HCT116 (cell line): ENCODE measurements at regions not wholly inside any gene's neighbourhood (a gene's known extent, or its start where the extent isn't known, plus 50 kb on each side); places are given as distances from the start of the nearest gene placed in this dataset.

Source experiments
- ATAC-seq: fragments of 200-7000 bp; cut with Tn5 transposase; 2 replicates; pipeline ENCODE4 v1.9.1; 2020; ENCODE audit warnings: mild to moderate bottlenecking, moderate library complexity
- BruUV-seq: library from RNA; stranded (reverse); fragments of 400-500 nt; replicated peaks from 2 replicates; lab custom pipeline; 2021; lab: Mats Ljungman, UMichigan
- CTCF ChIA-PET: fragments of 300-600 bp; sonication (Branson Sonifier 250); formaldehyde crosslinking; loops from one replicate; lab custom pipeline; 2021; ENCODE audit warnings: antibody characterized with exemption; lab: Charles Lee
- POLR2A ChIA-PET: fragments of 300-600, 350-600 bp; sonication (Branson Sonifier 250); formaldehyde crosslinking; loops from one replicate; lab custom pipeline; 2021; ENCODE audit warnings: antibody characterized with exemption; lab: Charles Lee
- RAD21 ChIA-PET, 2 experiments: fragments of 300-600 bp; sonication (Branson Sonifier 250); formaldehyde crosslinking; loops; one replicate each; lab custom pipeline; 2023; ENCODE audit warnings: low total read pairs in 2 of 2; ENCODE audit not compliant: uncharacterized antibody in 2 of 2, unreplicated experiment in 2 of 2, low non-redundant PET in 1 of 2; lab: Charles Lee
- DNase-seq: peaks from one replicate; pipeline ENCODE4 v3.0.0-alpha.2; 2010; ENCODE audit warnings: low read depth, low spot score
- H2AFZ ChIP-seq: fragments of 200-600 bp; shearing (Covaris generic), sonication (generic); 2 replicates; pipeline ENCODE4 v1.6.1; 2017; ENCODE audit warnings: low read depth, mixed run types, mixed read lengths, antibody characterized with exemption, low read length; ENCODE audit not compliant: poor library complexity, severe bottlenecking
- H3K27ac ChIP-seq: 2 replicates; pipeline ENCODE4 v1.5.1; 2012; ENCODE audit warnings: low read depth, low read length
- H3K27me3 ChIP-seq: fragments of 200-600 bp; sonication (generic); 2 replicates; pipeline ENCODE4 v1.6.1; 2016; ENCODE audit warnings: mixed run types, low read length, mixed read lengths; ENCODE audit not compliant: insufficient read depth
- H3K36me3 ChIP-seq, 2 experiments: fragments of 200-500 bp in 1 of 2; fragments of 200-600 bp in 1 of 2; sonication (Bioruptor generic) in 1 of 2; sonication (generic) in 1 of 2; 2 replicates each; pipeline versions ENCODE4 v1.5.1 to v1.6.1; 2014 to 2016; ENCODE audit warnings: low read length in 2 of 2, inconsistent platforms in 1 of 2, mixed read lengths in 1 of 2, mixed run types in 1 of 2; ENCODE audit not compliant: insufficient read depth in 2 of 2, control insufficient read depth in 1 of 2
- H3K4me1 ChIP-seq, 2 experiments: fragments of 200-600 bp in 1 of 2; sonication (generic) in 1 of 2; 2 replicates each; pipeline versions ENCODE4 v1.5.1 to v1.6.1; 2012 to 2017; ENCODE audit warnings: low read length in 2 of 2, inconsistent platforms in 1 of 2, mild to moderate bottlenecking in 1 of 2, mixed read lengths in 1 of 2, mixed run types in 1 of 2, moderate library complexity in 1 of 2; ENCODE audit not compliant: insufficient read depth in 2 of 2, control insufficient read depth in 1 of 2
- H3K4me2 ChIP-seq: fragments of 200-600 bp; sonication (generic); 2 replicates; pipeline ENCODE4 v1.6.1; 2017; ENCODE audit warnings: mixed run types, low read length, mixed read lengths
- H3K4me3 ChIP-seq, 2 experiments: fragments of 200-600 bp in 1 of 2; sonication (generic) in 1 of 2; replicated peaks in 1 of 2; 2 replicates each; pipeline ENCODE4 v1.5.1; 2011 to 2016; ENCODE audit warnings: low read length in 2 of 2, control low read depth in 1 of 2, low read depth in 1 of 2, mild to moderate bottlenecking in 1 of 2, mixed read lengths in 1 of 2, mixed run types in 1 of 2
- H3K79me2 ChIP-seq: fragments of 200-600 bp; sonication (generic); 2 replicates; pipeline ENCODE4 v1.6.1; 2017; ENCODE audit warnings: mild to moderate bottlenecking, mixed run types, low read length, moderate library complexity, mixed read lengths; ENCODE audit not compliant: insufficient read depth
- H3K9ac ChIP-seq: fragments of 200-600 bp; sonication (generic); 2 replicates; pipeline ENCODE4 v1.6.1; 2016; ENCODE audit warnings: low read length, mixed read lengths
- H3K9me2 ChIP-seq: fragments of 200-600 bp; sonication (generic), shearing (Covaris generic); 2 replicates; pipeline ENCODE4 v1.6.1; 2017; ENCODE audit warnings: mixed run types, mild to moderate bottlenecking, moderate library complexity; ENCODE audit not compliant: insufficient read depth
- H3K9me3 ChIP-seq, 2 experiments: fragments of 200-500 bp in 1 of 2; fragments of 200-600 bp in 1 of 2; sonication (Bioruptor generic) in 1 of 2; sonication (generic) in 1 of 2; 2 replicates each; pipeline ENCODE4 v1.6.1; 2014 to 2017; ENCODE audit warnings: low read length in 2 of 2, mixed read lengths in 2 of 2, inconsistent platforms in 1 of 2, low read depth in 1 of 2, mild to moderate bottlenecking in 1 of 2, mixed run types in 1 of 2, moderate library complexity in 1 of 2; ENCODE audit not compliant: control insufficient read depth in 1 of 2, insufficient read depth in 1 of 2
- H4K20me1 ChIP-seq: fragments of 200-600 bp; sonication (generic), shearing (Covaris generic); 2 replicates; pipeline ENCODE4 v1.6.1; 2017; ENCODE audit warnings: mixed run types, mild to moderate bottlenecking, moderate library complexity; ENCODE audit not compliant: insufficient read depth
- CBX3 ChIP-seq: IDR thresholded peaks from 2 replicates; pipeline ENCODE4 v1.6.1; 2012; ENCODE audit warnings: low read depth
- CEBPB ChIP-seq: IDR thresholded peaks from 2 replicates; pipeline ENCODE4 v1.6.1; 2012; ENCODE audit warnings: low read depth
- EGR1 ChIP-seq: IDR thresholded peaks from 2 replicates; pipeline ENCODE4 v1.6.1; 2012; ENCODE audit warnings: low read depth
- ELF1 ChIP-seq: IDR thresholded peaks from 2 replicates; pipeline ENCODE4 v1.6.1; 2012; ENCODE audit warnings: low read depth, borderline replicate concordance
- EZH2 ChIP-seq: fragments of 200-600 bp; sonication (generic); IDR thresholded peaks from 2 replicates; pipeline ENCODE4 v1.6.1; 2017; ENCODE audit warnings: antibody characterized with exemption, mixed run types
- EZH2phosphoT487 ChIP-seq: fragments of 200-600 bp; IDR thresholded peaks from 2 replicates; pipeline ENCODE4 v1.6.1; 2018; ENCODE audit warnings: antibody characterized with exemption, borderline replicate concordance
- FOSL1 ChIP-seq: IDR thresholded peaks from 2 replicates; pipeline ENCODE4 v1.6.1; 2012; ENCODE audit warnings: low read depth
- JUND ChIP-seq: IDR thresholded peaks from 2 replicates; pipeline ENCODE4 v1.6.1; 2012
- POLR2A ChIP-seq: IDR thresholded peaks from 2 replicates; pipeline ENCODE4 v1.7.0; 2011; ENCODE audit warnings: borderline replicate concordance; ENCODE audit not compliant: insufficient read depth, insufficient read length; ENCODE audit errors: extremely low read depth
- POLR2AphosphoS5 ChIP-seq: IDR thresholded peaks from 2 replicates; pipeline ENCODE4 v1.6.1; 2011; ENCODE audit warnings: mild to moderate bottlenecking, low read depth, low read length, moderate library complexity
- RAD21 ChIP-seq: IDR thresholded peaks from 2 replicates; pipeline ENCODE4 v1.6.1; 2012; ENCODE audit warnings: low read depth, mild to moderate bottlenecking
- SIN3A ChIP-seq: IDR thresholded peaks from 2 replicates; pipeline ENCODE4 v1.6.1; 2012; ENCODE audit warnings: low read depth
- SP1 ChIP-seq: IDR thresholded peaks from 2 replicates; pipeline ENCODE4 v1.6.1; 2012; ENCODE audit warnings: low read depth
- SRF ChIP-seq: IDR thresholded peaks from 2 replicates; pipeline ENCODE4 v1.6.1; 2012; ENCODE audit warnings: low read depth
- TCF7L2 ChIP-seq: IDR thresholded peaks from 2 replicates; pipeline ENCODE4 v1.7.0; 2011; ENCODE audit warnings: borderline replicate concordance, inconsistent platforms; ENCODE audit not compliant: insufficient read depth, insufficient read length; ENCODE audit errors: extremely low read depth
- ZFX ChIP-seq: fragments of 450-650 bp; IDR thresholded peaks from 2 replicates; pipeline ENCODE4 v1.6.1; 2017
- ZNF274 ChIP-seq: fragments of 200-500 bp; sonication (Bioruptor generic); IDR thresholded peaks from 2 replicates; pipeline ENCODE4 v1.6.1; 2014; ENCODE audit warnings: mild to moderate bottlenecking, low read depth, low read length, inconsistent platforms
- intact Hi-C: fragments of 100-400 bp; cut with micrococcal nuclease; formaldehyde crosslinking; loops from 2 replicates; pipeline ENCODE4 v1.10.0; 2022
- TF ChIP-seq, protein P1 (sequence below): IDR thresholded peaks from 2 replicates; pipeline ENCODE4 v1.6.1; 2011; ENCODE audit warnings: mild to moderate bottlenecking, low read length, moderate library complexity; ENCODE audit not compliant: insufficient replicate concordance; ENCODE audit errors: extremely low read depth

DNA sequence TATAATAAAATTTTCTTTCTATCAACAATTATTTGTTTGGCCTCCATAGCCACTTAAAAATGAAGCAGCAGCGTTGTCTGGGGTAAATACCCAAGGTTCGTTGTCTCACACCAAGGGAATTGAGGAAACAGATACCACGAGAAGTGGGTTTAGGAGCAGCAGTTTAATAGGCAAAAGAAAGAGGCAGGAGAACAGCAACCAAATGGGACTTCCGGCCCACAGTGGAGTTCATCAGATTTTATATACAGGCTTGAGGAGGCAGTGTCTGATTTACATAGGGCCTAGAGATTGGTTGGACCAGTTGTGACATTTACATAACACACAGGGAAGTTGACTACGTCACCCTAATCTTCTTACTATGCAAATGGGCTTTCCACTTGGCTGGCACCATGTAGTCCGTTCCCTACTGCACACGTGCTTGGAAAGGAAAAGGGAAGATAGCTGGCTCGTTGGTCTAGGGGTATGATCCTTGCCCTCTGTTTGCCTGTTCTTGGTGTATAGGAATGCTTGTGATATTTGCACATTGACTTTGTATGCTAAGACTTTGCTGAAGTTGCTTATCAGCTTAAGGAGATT, 61.5 kb upstream of the SETMAR start:
- TF ChIP-seq SP1 (no peak), POLR2AphosphoS5 (no peak), RAD21 (no peak), FOSL1 (no peak), POLR2A (no peak), TCF7L2 (no peak), EGR1 (no peak), JUND (no peak), ZNF274 (no peak)
- TF ChIP-seq, all 23 proteins: peak for 0
- H3K36me3 ChIP-seq: no peaks in the 10 kb centered on the region
- H3K27me3 ChIP-seq: no peaks in the 10 kb centered on the region
- no peak overlapping the region for H3K4me2 ChIP-seq
- DNase-seq: no peak
- no TSS peak for BruUV-seq
- H3K9ac ChIP-seq: no peak overlapping the region
- H3K79me2 ChIP-seq: no peaks in the 10 kb centered on the region
- H3K9me3 ChIP-seq: no peaks in the 10 kb centered on the region
- no peaks in the 10 kb centered on the region for H3K4me1 ChIP-seq
- no peak overlapping the region for H2AFZ ChIP-seq
- no peaks in the 10 kb centered on the region for H3K9me2 ChIP-seq
- POLR2A ChIA-PET: no interaction called here
- RAD21 ChIA-PET: no interaction called here
- ATAC-seq: no peak
- intact Hi-C loops: no loop called here
- no peak overlapping the region for H3K4me3 ChIP-seq
- H4K20me1 ChIP-seq: no peaks in the 10 kb centered on the region
- no peak overlapping the region for H3K27ac ChIP-seq
- CTCF ChIA-PET: no interaction called here

DNA sequence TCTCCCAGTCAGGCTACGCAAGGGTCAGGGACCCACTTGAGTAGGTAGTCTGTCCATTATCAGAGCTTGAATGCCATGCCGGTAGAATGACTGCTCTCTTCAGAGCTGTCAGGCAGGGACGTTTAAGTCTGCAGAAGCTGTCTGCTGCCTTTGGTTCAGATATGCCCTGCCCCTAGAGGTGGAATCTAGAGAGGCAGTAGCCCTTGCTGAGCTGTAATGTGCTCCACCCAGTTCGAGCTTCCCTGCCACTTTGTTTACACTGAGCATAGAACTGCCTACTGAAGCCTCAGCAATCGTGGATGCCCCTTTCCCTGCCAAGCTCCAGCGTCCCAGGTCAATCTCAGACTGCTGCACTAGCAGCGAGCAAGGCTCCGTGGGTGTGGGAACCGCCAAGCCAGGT, 57.5 kb upstream of the SETMAR start:
- DNase-seq (no peak), ATAC-seq (no peak)
- H3K9me2 ChIP-seq: no peaks in the 10 kb centered on the region
- no peak overlapping the region for H3K27ac ChIP-seq
- H3K27me3 ChIP-seq: no peaks in the 10 kb centered on the region
- no peak overlapping the region for H3K9ac ChIP-seq
- H2AFZ ChIP-seq: no peak overlapping the region
- ChIA-PET RAD21 (no interaction called here), POLR2A (no interaction called here), CTCF (no interaction called here)
- BruUV-seq: no TSS peak
- H3K4me1 ChIP-seq: no peaks in the 10 kb centered on the region
- H3K4me2 ChIP-seq: no peak overlapping the region
- H3K9me3 ChIP-seq: no peaks in the 10 kb centered on the region
- H3K79me2 ChIP-seq: no peaks in the 10 kb centered on the region
- no peaks in the 10 kb centered on the region for H3K36me3 ChIP-seq
- H4K20me1 ChIP-seq: no peaks in the 10 kb centered on the region
- intact Hi-C loops: no loop called here
- H3K4me3 ChIP-seq: no peak overlapping the region
- TF ChIP-seq ELF1: no peak
- no peak for TF ChIP-seq FOSL1
- TF ChIP-seq EZH2phosphoT487: no peak
- no peak for TF ChIP-seq EZH2
- no peak for TF ChIP-seq CEBPB
- no peak for TF ChIP-seq EGR1
- TF ChIP-seq, protein P1, sequence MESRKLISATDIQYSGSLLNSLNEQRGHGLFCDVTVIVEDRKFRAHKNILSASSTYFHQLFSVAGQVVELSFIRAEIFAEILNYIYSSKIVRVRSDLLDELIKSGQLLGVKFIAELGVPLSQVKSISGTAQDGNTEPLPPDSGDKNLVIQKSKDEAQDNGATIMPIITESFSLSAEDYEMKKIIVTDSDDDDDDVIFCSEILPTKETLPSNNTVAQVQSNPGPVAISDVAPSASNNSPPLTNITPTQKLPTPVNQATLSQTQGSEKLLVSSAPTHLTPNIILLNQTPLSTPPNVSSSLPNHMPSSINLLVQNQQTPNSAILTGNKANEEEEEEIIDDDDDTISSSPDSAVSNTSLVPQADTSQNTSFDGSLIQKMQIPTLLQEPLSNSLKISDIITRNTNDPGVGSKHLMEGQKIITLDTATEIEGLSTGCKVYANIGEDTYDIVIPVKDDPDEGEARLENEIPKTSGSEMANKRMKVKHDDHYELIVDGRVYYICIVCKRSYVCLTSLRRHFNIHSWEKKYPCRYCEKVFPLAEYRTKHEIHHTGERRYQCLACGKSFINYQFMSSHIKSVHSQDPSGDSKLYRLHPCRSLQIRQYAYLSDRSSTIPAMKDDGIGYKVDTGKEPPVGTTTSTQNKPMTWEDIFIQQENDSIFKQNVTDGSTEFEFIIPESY: no peak
- no peak for TF ChIP-seq SP1
- TF ChIP-seq ZFX: no peak
- no peak for TF ChIP-seq POLR2A
- TF ChIP-seq SRF: no peak
- TF ChIP-seq POLR2AphosphoS5: no peak
- TF ChIP-seq SIN3A: no peak
- TF ChIP-seq RAD21: no peak
- no peak for TF ChIP-seq ZNF274
- no peak for TF ChIP-seq CBX3
- TF ChIP-seq TCF7L2: no peak
- TF ChIP-seq JUND: no peak
